Heart right ventricle (tissue), 16 donors: ENCODE measurements at regions not wholly inside any gene's neighbourhood (a gene's known extent, or its start where the extent isn't known, plus 50 kb on each side); places are given as distances from the start of the nearest gene placed in this dataset.

ENCODE experiments used
- ATAC-seq, 8 donors: fragments of 200-7000 bp; cut with Tn5 transposase; one replicate each; pipeline ENCODE4 v1.9.1; 2020; ENCODE audit warnings: mild to moderate bottlenecking in 8 of 8, moderate library complexity in 8 of 8, moderate number of reproducible peaks in 1 of 8
- DNase-seq, 2 donors: peaks; one replicate each; pipeline ENCODE4 v3.0.0-alpha.2; 2020
- H3K27ac ChIP-seq, 10 donors: fragments of 200-600 bp; sonication (generic) in 2 of 10; one replicate each; pipeline versions ENCODE4 v1.5.0 to v1.8.0; 2020 to 2022; ENCODE audit warnings: mild to moderate bottlenecking in 3 of 10
- H3K27me3 ChIP-seq, 7 donors: fragments of 200-600 bp; one replicate each; pipeline ENCODE4 v1.8.0; 2021 to 2022; ENCODE audit warnings: mild to moderate bottlenecking in 2 of 7
- H3K36me3 ChIP-seq, 9 donors: fragments of 200-600 bp; sonication (generic) in 1 of 9; one replicate each; pipeline versions ENCODE4 v1.5.0 to v1.8.0; 2020 to 2022; ENCODE audit warnings: mild to moderate bottlenecking in 2 of 9
- H3K4me1 ChIP-seq, 9 donors: fragments of 200-600 bp; sonication (generic) in 1 of 9; one replicate each; pipeline versions ENCODE4 v1.5.0 to v1.8.0; 2020 to 2022; ENCODE audit warnings: mild to moderate bottlenecking in 4 of 9
- H3K4me3 ChIP-seq, 10 donors: fragments of 200-600 bp; sonication (generic) in 2 of 10; one replicate each; pipeline versions ENCODE4 v1.5.0 to v1.8.0; 2020 to 2022; ENCODE audit warnings: mild to moderate bottlenecking in 7 of 10, moderate library complexity in 2 of 10
- H3K9me3 ChIP-seq, 11 donors: fragments of 200-600 bp in 10 of 11; sonication (generic) in 2 of 11; one replicate each; pipeline versions ENCODE4 v1.5.0 to v1.8.0; 2013 to 2022; ENCODE audit warnings: mild to moderate bottlenecking in 2 of 11, control low read depth in 1 of 11, moderate library complexity in 1 of 11
- CTCF ChIP-seq, 9 donors: fragments of 200-600 bp; sonication (generic) in 2 of 9; IDR thresholded peaks; one replicate each; pipeline versions ENCODE4 v1.5.0 to v1.8.0; 2021 to 2022; ENCODE audit warnings: antibody characterized with exemption in 9 of 9, mild to moderate bottlenecking in 5 of 9, moderate library complexity in 1 of 9
- WGBS, 2 donors: extraction: QIAGEN DNeasy Blood & Tissue Kit; methylation state at CpG; one replicate each; pipeline ENCODE4 v1.1.7; 2013; ENCODE audit warnings: inconsistent platforms in 1 of 2; 5-methylcytosine and 5-hydroxymethylcytosine counted together
- intact Hi-C, 10 donors: fragments of 100-400 bp; cut with DNase I; formaldehyde crosslinking; loops; one replicate each; pipeline versions ENCODE4 v1.11.1 to v1.14.2; 2022
- donor health status: Arrhythmogenic right ventricular cardiomyopathy.
- donor health status: ischemic (EF 13 %, LVEDD 7.1; RV severe dilation, severe dysfunction).
- donor health status: healthy with polysubstance abuse.
- donor health status: DM: no; HTN: yes; CAD: no.
- donor health status: DM: no; HTN: no; CAD: no.
- donor health status: ischemic (EF 25% LVEDD 6.9; RV normal size, moderate dysfunction).
- donor health status: ischemic (EF 25% LVEDD 5.7; RV mildly dilated, moderate dysfunction).
- donor health status: healthy.
- donor health status: DM: yes; HTN: yes; CAD: no.
- donor health status: Ischemic cardiomyopathy.
- donor health status: ischemic (EF 35%, LVEDD 5.7; RV mildly dilated, moderate dysfunction).
- donor health status: nonischemic (EF 11% LVEDD 7.7; RV severe dilation, severe dysfunction).
- donor health status: DM: yes; HTN: yes; CAD: no.
- donor health status: PGD.
- donor health status: ischemic (EF 29% LVEDD 5.4; RV normal size, mild dysfunction).
- donor health status: nonischemic (EF 23%, LVEDD 6.1; RV moderate dilation, normal function).

GRCh38 chr7:33766405-33766804, 138.9 kb upstream of the BMPER start:
- H3K36me3 ChIP-seq, result no peaks in the 10 kb centered on the region
- H3K27me3 ChIP-seq, result no peaks in the 10 kb centered on the region
- peaks cover 0 to 4% (median 0%) of the 10 kb centered on the region in 9 donors for H3K4me1 ChIP-seq
- intact Hi-C loops, result no loop called here
- WGBS, 2 donors, result 28 to 73% methylated on average over 1 of the region's 1 CpG
- DNase-seq (no peak), ATAC-seq (no peak)
- no peaks in the 10 kb centered on the region for H3K9me3 ChIP-seq
- no peak overlapping the region for H3K4me3 ChIP-seq
- no peak overlapping the region for H3K27ac ChIP-seq
- no peak for TF ChIP-seq CTCF (IDR thresholded peaks at IDR 0.05)

- 96 to 100% methylated on average over 1 of the region's 1 CpG for WGBS, 2 donors
- Histone ChIP-seq H3K4me1 (peaks cover 0 to 10% (median 3%) of the 10 kb centered on the region in 9 donors), H3K27me3 (no peaks in the 10 kb centered on the region), H3K9me3 (no peaks in the 10 kb centered on the region), H3K36me3 (no peaks in the 10 kb centered on the region), H3K27ac (no peak overlapping the region), H3K4me3 (no peak overlapping the region)
- intact Hi-C loops, result no loop called here
- no peak for TF ChIP-seq CTCF (IDR thresholded peaks at IDR 0.05)
- ATAC-seq (no peak), DNase-seq (no peak)
These were observed 135.4 kb upstream of the BMPER start for GRCh38 chr7:33769930-33770329.

- Histone ChIP-seq H3K4me3 (no peak overlapping the region), H3K27me3 (no peaks in the 10 kb centered on the region), H3K27ac (no peak overlapping the region), H3K9me3 (no peaks in the 10 kb centered on the region), H3K4me1 (peaks cover 0 to 13% (median 4%) of the 10 kb centered on the region in 9 donors), H3K36me3 (no peaks in the 10 kb centered on the region)
- intact Hi-C loops, result no loop called here
- 96% methylated on average over 4 of the region's 4 CpGs for WGBS, 2 donors
- no peak for ATAC-seq
- DNase-seq, result no peak
- no peak for TF ChIP-seq CTCF (IDR thresholded peaks at IDR 0.05)
These were observed 134.8 kb upstream of the BMPER start for GRCh38 chr7:33770576-33770975.

GRCh38 chr7:33771422-33771821, 133.9 kb upstream of the BMPER start:
- no peaks in the 10 kb centered on the region for H3K36me3 ChIP-seq
- no peak overlapping the region for H3K4me3 ChIP-seq
- WGBS, 2 donors, result 78 to 96% methylated on average over 3 of the region's 3 CpGs
- ATAC-seq (no peak), DNase-seq (no peak)
- H3K27ac ChIP-seq, result no peak overlapping the region
- no peak for TF ChIP-seq CTCF (IDR thresholded peaks at IDR 0.05)
- intact Hi-C loops, result no loop called here
- peaks cover 0 to 17% (median 4%) of the 10 kb centered on the region in 9 donors for H3K4me1 ChIP-seq
- no peaks in the 10 kb centered on the region for H3K9me3 ChIP-seq
- no peaks in the 10 kb centered on the region for H3K27me3 ChIP-seq

- intact Hi-C loops, result no loop called here
- H3K27me3 ChIP-seq, result no peaks in the 10 kb centered on the region
- TF ChIP-seq CTCF (IDR thresholded peaks at IDR 0.05), result no peak
- H3K27ac ChIP-seq, result no peak overlapping the region
- no peaks in the 10 kb centered on the region for H3K36me3 ChIP-seq
- no peak overlapping the region for H3K4me3 ChIP-seq
- no peaks in the 10 kb centered on the region for H3K9me3 ChIP-seq
- H3K4me1 ChIP-seq, result peaks cover 0 to 17% (median 4%) of the 10 kb centered on the region in 9 donors
- DNase-seq, result no peak
- no peak for ATAC-seq
These were observed 132.3 kb upstream of the BMPER start for GRCh38 chr7:33773053-33773452.
